ENCODE measurements at regions not wholly inside any gene's neighbourhood (a gene's known extent, or its start where the extent isn't known, plus 50 kb on each side); places are given as distances from the start of the nearest gene placed in this dataset.
A peak's percentile ranks its signal among the peaks of the same experiment; 100 is the strongest.

DNA sequence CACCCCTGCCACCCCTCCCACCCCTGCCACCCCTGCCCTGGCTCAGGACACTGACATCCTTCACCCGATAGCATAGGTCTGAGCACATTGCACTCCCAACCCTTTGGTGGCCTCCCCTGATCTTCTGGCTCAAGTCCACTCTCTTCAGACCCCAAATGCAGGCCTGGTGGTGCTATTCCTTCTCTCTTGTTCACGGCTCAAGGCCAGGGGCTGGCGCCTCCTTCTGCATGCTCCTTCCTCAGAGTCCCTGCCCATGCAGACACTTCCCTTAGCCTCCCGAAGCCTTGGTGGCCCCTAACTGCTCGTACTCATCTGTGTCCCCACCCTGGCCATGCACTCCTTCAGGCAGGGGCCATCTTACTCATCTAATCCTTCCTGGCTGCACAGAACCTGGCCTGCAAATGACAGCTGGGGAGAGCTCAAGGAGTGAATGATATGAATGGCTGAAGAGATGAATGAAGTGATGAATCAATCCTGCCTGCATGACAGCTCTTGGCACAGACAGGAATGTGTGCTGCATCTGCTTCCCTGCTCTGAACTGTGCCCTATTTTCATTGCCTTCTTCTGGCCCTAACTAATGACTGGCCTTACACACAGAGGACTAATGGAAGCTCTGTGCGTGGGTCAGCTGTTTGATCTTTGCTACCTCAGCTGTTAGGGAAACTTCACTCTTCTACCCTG lies 290.8 kb downstream of the DYSF start:
- no peak for DNase-seq (ENCODE audit: low spot score in 2 of 2, unreplicated experiment in 2 of 2)
- Mint-ChIP-seq H3K4me1 (peaks cover 66% of the 10 kb centered on the region), H3K27me3 (ENCODE audit: low read depth) (no peaks in the 10 kb centered on the region), H3K36me3 (peaks cover 12% of the 10 kb centered on the region), H3K9me3 (peaks cover 23% of the 10 kb centered on the region), H3K27ac (peak overlapping the region; percentile 4), H3K4me3 (no peak overlapping the region)
- TF ChIP-seq, protein P1, sequence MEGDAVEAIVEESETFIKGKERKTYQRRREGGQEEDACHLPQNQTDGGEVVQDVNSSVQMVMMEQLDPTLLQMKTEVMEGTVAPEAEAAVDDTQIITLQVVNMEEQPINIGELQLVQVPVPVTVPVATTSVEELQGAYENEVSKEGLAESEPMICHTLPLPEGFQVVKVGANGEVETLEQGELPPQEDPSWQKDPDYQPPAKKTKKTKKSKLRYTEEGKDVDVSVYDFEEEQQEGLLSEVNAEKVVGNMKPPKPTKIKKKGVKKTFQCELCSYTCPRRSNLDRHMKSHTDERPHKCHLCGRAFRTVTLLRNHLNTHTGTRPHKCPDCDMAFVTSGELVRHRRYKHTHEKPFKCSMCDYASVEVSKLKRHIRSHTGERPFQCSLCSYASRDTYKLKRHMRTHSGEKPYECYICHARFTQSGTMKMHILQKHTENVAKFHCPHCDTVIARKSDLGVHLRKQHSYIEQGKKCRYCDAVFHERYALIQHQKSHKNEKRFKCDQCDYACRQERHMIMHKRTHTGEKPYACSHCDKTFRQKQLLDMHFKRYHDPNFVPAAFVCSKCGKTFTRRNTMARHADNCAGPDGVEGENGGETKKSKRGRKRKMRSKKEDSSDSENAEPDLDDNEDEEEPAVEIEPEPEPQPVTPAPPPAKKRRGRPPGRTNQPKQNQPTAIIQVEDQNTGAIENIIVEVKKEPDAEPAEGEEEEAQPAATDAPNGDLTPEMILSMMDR (IDR thresholded peaks at IDR 0.05; ENCODE audit: unreplicated experiment), result no peak

DNA sequence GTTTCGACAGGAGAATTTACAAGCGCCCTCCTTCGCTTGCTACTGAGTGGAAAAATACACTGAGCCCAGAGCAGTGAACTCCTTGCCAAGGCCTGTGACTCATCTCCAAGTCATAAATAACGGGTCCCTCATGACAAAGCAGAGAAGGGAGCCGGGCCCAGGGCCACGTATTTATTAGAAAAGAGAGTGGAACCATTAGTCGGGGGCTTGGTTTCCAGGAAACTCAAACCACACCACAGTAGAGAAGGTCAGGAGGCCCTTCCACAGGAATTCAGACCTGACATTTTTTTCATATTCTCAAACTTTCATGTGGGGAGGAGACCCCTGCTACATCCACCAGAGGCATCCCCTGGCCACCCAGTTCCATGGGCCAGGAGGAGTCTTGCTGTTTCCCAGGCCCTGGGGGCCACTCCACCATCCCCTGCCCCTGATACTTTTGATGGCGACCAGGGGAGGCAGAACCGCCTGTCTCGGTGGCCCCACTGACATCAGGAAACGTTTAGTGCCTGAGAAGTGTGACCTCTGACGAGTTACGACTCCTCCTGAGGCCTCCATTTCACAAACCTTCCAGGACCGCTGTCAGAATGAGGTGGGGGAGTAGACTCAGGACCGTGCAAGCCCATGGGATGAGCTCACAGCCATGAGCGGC lies 289.7 kb downstream of the DYSF start:
- Mint-ChIP-seq H3K36me3 (peaks cover 12% of the 10 kb centered on the region), H3K4me1 (peaks cover 56% of the 10 kb centered on the region), H3K4me3 (no peak overlapping the region), H3K27me3 (ENCODE audit: low read depth) (no peaks in the 10 kb centered on the region), H3K27ac (peak overlapping the region; percentile 82), H3K9me3 (peaks cover 27% of the 10 kb centered on the region)
- TF ChIP-seq, protein P1 (IDR thresholded peaks at IDR 0.05; ENCODE audit: unreplicated experiment), result no peak
- DNase-seq (ENCODE audit: low spot score in 2 of 2, unreplicated experiment in 2 of 2), result no peak

DNA sequence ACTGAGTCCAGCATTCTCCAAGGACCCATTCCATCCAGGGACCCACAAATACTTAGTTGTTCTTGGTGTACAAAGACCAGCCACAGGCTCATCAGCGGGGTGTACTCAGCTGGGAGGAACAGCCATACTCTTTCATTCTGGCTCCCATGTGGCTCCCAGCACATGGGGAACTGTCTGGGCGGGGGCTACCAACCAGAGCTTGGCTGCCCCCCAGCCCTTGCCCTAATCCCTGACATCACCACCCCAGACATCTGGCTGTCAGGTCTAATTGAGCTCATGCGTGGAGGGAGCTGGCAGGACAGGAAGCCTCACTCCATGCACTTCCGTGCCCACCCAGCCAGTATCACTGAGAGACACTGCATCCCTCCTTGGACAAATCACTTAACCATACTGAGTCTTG lies 283.6 kb downstream of the DYSF start:
- no peak for DNase-seq (ENCODE audit: low spot score in 2 of 2, unreplicated experiment in 2 of 2)
- Mint-ChIP-seq H3K27me3 (ENCODE audit: low read depth) (no peaks in the 10 kb centered on the region), H3K36me3 (peaks cover 10% of the 10 kb centered on the region), H3K9me3 (peaks cover 25% of the 10 kb centered on the region), H3K27ac (no peak overlapping the region), H3K4me1 (peaks cover under 1% of the 10 kb centered on the region), H3K4me3 (no peak overlapping the region)
- TF ChIP-seq, protein P1 (IDR thresholded peaks at IDR 0.05; ENCODE audit: unreplicated experiment), result no peak

DNA sequence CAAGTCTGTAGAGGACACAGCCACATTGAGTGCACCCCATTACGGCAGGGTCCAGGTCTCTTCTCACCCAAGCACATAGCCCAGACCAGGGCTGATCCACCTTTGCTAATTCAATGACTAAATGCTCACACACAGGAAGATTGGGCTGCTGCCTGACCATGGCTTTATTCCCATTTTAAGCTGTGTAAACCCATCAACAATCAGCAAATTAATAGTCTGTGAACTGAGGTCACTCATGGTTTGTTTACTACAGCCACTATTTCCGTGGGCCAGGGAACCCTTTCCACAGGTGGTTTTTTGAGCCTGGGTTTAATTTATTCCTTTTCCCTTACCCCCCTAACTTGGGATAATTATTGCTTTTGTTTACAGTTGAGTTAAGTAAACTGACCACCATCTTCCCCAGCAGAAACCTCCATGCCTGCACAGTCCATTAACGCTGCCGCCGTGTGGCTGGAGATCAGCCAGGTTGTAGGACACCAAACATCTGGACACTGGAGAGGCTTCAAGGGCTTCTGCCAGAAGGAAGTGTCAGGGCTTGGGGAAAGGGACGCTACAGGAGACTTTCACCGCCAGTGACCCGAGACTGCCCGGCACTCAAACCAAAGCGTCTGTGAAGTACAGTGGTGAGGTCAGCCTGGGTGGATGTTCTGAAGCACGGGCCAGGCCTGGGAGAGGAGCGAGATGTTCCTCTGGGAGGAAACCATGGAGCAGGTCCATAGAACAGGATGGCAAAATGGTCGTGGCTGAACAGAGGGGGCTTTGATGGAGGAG lies 282.9 kb downstream of the DYSF start:
- Mint-ChIP-seq H3K27ac (peak overlapping the region; percentile 5), H3K36me3 (peaks cover 8% of the 10 kb centered on the region), H3K9me3 (peaks cover 21% of the 10 kb centered on the region), H3K4me1 (no peaks in the 10 kb centered on the region), H3K27me3 (ENCODE audit: low read depth) (no peaks in the 10 kb centered on the region), H3K4me3 (no peak overlapping the region)
- DNase-seq (ENCODE audit: low spot score in 2 of 2, unreplicated experiment in 2 of 2), result no peak
- TF ChIP-seq, protein P1 (IDR thresholded peaks at IDR 0.05; ENCODE audit: unreplicated experiment), result no peak

Data from mesothelial cell of epicardium (in vitro differentiated cells).